HG03469 (cell line): ENCODE measurements at regions not wholly inside any gene's neighbourhood (a gene's known extent, or its start where the extent isn't known, plus 50 kb on each side); places are given as distances from the start of the nearest gene placed in this dataset.

Experiments used
- ATAC-seq: cut with Tn5 transposase; IDR thresholded peaks from one replicate; pipeline ENCODE4 v1.9.1; 2021; ENCODE audit warnings: mild to moderate bottlenecking, moderate library complexity, moderate number of reproducible peaks; ENCODE audit not compliant: unreplicated experiment

- ATAC-seq = no peak
Observed at GRCh38 chr18:39693359-39693758, 2127.8 kb upstream of the CELF4 start.

GRCh38 chr18:39692367-39693015, 2126.9 kb upstream of the CELF4 start:
- ATAC-seq = no peak

GRCh38 chr18:39685303-39685902, 2119.8 kb upstream of the CELF4 start:
- no peak for ATAC-seq

GRCh38 chr18:39681061-39681460, 2115.5 kb upstream of the CELF4 start:
- ATAC-seq = no peak

GRCh38 chr18:39675906-39676305, 2110.3 kb upstream of the CELF4 start:
- ATAC-seq = no peak

- no peak for ATAC-seq
Observed at GRCh38 chr18:39675368-39675767, 2109.8 kb upstream of the CELF4 start.

- no peak for ATAC-seq
Observed at GRCh38 chr18:39672171-39672570, 2106.6 kb upstream of the CELF4 start.

GRCh38 chr18:39667905-39668304, 2102.3 kb upstream of the CELF4 start:
- ATAC-seq = no peak

- no peak for ATAC-seq
Observed at GRCh38 chr18:39666541-39666940, 2100.9 kb upstream of the CELF4 start.

GRCh38 chr18:39661856-39662366, 2096.3 kb upstream of the CELF4 start:
- no peak for ATAC-seq

- no peak for ATAC-seq
Observed at GRCh38 chr18:39660141-39660540, 2094.5 kb upstream of the CELF4 start.

GRCh38 chr18:39655341-39655740, 2089.7 kb upstream of the CELF4 start:
- ATAC-seq = no peak

GRCh38 chr18:39653221-39653620, 2087.6 kb upstream of the CELF4 start:
- ATAC-seq = no peak

GRCh38 chr18:39648616-39649015, 2083.0 kb upstream of the CELF4 start:
- no peak for ATAC-seq

- no peak for ATAC-seq
Observed at GRCh38 chr18:39647627-39648534, 2082.3 kb upstream of the CELF4 start.

GRCh38 chr18:39638224-39638623, 2072.6 kb upstream of the CELF4 start:
- ATAC-seq = no peak

- ATAC-seq = no peak
Observed at GRCh38 chr18:39636931-39637330, 2071.3 kb upstream of the CELF4 start.

GRCh38 chr18:39635966-39636365, 2070.4 kb upstream of the CELF4 start:
- no peak for ATAC-seq

GRCh38 chr18:39635192-39635591, 2069.6 kb upstream of the CELF4 start:
- no peak for ATAC-seq

GRCh38 chr18:39627936-39628335, 2062.3 kb upstream of the CELF4 start:
- no peak for ATAC-seq

- ATAC-seq = no peak
Observed at GRCh38 chr18:39624961-39625360, 2059.4 kb upstream of the CELF4 start.

GRCh38 chr18:39622431-39622830, 2056.8 kb upstream of the CELF4 start:
- no peak for ATAC-seq
